ENCODE measurements at regions not wholly inside any gene's neighbourhood (a gene's known extent, or its start where the extent isn't known, plus 50 kb on each side); places are given as distances from the start of the nearest gene placed in this dataset.

GRCh38 chr4:179130122-179130714 lies 1688.0 kb upstream of the AGA start:
- TF ChIP-seq CTCF (IDR thresholded peaks at IDR 0.05; ENCODE audit: insufficient read depth, low read depth, low read length) (no peak), EZH2 (IDR thresholded peaks at IDR 0.05; ENCODE audit: insufficient read depth, low read length) (no peak)
